PC-9 (cell line): ENCODE measurements at regions not wholly inside any gene's neighbourhood (a gene's known extent, or its start where the extent isn't known, plus 50 kb on each side); places are given as distances from the start of the nearest gene placed in this dataset.

Experiments used
- CTCF ChIP-seq: fragments of 200-600 bp; sonication (generic); conservative IDR thresholded peaks from 2 replicates; pipeline ENCODE4 v1.6.1; 2017; ENCODE audit warnings: mixed run types, antibody characterized with exemption, mild to moderate bottlenecking, moderate library complexity
- EZH2 ChIP-seq: fragments of 200-600 bp; sonication (generic); IDR thresholded peaks from 2 replicates; pipeline ENCODE4 v1.8.0; 2017; ENCODE audit warnings: antibody characterized with exemption, low read depth

GRCh38 chr12:114918535-114919233 is 234.7 kb upstream of the TBX3 start:
- TF ChIP-seq CTCF = no peak
- no peak for TF ChIP-seq EZH2
